Sigmoid colon (tissue), 6 donors: ENCODE measurements at regions not wholly inside any gene's neighbourhood (a gene's known extent, or its start where the extent isn't known, plus 50 kb on each side); places are given as distances from the start of the nearest gene placed in this dataset.

Experiments used
- DNase-seq: peaks from one replicate; pipeline ENCODE4 v3.0.0-alpha.2; 2019
- H3K27ac ChIP-seq, 4 donors: fragments of 200-600 bp; sonication (generic); one replicate each; pipeline ENCODE4 v1.5.1; 2016 to 2019; ENCODE audit warnings: mild to moderate bottlenecking in 1 of 4
- H3K27me3 ChIP-seq, 3 donors: fragments of 200-600 bp; sonication (generic); one replicate each; pipeline ENCODE4 v1.5.1; 2019; ENCODE audit warnings: mild to moderate bottlenecking in 1 of 3
- H3K36me3 ChIP-seq, 4 donors: fragments of 200-600 bp; sonication (generic); one replicate each; pipeline ENCODE4 v1.5.1; 2016 to 2019
- H3K4me1 ChIP-seq, 4 donors: fragments of 200-600 bp; sonication (generic); one replicate each; pipeline ENCODE4 v1.5.1; 2017 to 2019
- H3K4me3 ChIP-seq, 4 donors: fragments of 200-600 bp; sonication (generic); one replicate each; pipeline ENCODE4 v1.5.1; 2017 to 2019; ENCODE audit warnings: mild to moderate bottlenecking in 2 of 4, moderate library complexity in 1 of 4
- H3K9me3 ChIP-seq, 4 donors: fragments of 200-600 bp in 3 of 4; sonication (generic) in 3 of 4; one replicate each; pipeline versions ENCODE4 v1.5.1 to v1.6.1; 2013 to 2019
- EP300 ChIP-seq, 4 donors: sonication (generic); formaldehyde crosslinking; IDR thresholded peaks; one replicate each; pipeline ENCODE4 v1.6.1; 2017; ENCODE audit warnings: antibody characterized with exemption in 4 of 4
- POLR2A ChIP-seq, 2 donors: fragments of 450-650 bp; IDR thresholded peaks; one replicate each; pipeline ENCODE4 v1.6.1; 2016; ENCODE audit warnings: antibody characterized with exemption in 2 of 2, mild to moderate bottlenecking in 2 of 2, moderate library complexity in 2 of 2
- POLR2AphosphoS5 ChIP-seq, 4 donors: sonication (generic); formaldehyde crosslinking; IDR thresholded peaks; one replicate each; pipeline ENCODE4 v1.6.1; 2017; ENCODE audit warnings: antibody characterized with exemption in 4 of 4
- WGBS, 2 donors: extraction: QIAGEN DNeasy Blood & Tissue Kit; methylation state at CpG; one replicate each; pipeline ENCODE4 v1.1.7; 2013; 5-methylcytosine and 5-hydroxymethylcytosine counted together
- intact Hi-C: fragments of 100-400 bp; cut with DNase I; formaldehyde crosslinking; loops from one replicate; pipeline ENCODE4 v1.15.1; 2023
- TF ChIP-seq, protein P1 (sequence below), 4 experiments: fragments of 450-650 bp in 3 of 4; fragments of 200-600 bp in 1 of 4; IDR thresholded peaks; one replicate each; pipeline ENCODE4 v1.5.1; 2016 to 2019; ENCODE audit warnings: antibody characterized with exemption in 4 of 4, mild to moderate bottlenecking in 3 of 4, moderate library complexity in 2 of 4
- donor health status: healthy with polysubstance abuse.
- donor health status: healthy.

DNA sequence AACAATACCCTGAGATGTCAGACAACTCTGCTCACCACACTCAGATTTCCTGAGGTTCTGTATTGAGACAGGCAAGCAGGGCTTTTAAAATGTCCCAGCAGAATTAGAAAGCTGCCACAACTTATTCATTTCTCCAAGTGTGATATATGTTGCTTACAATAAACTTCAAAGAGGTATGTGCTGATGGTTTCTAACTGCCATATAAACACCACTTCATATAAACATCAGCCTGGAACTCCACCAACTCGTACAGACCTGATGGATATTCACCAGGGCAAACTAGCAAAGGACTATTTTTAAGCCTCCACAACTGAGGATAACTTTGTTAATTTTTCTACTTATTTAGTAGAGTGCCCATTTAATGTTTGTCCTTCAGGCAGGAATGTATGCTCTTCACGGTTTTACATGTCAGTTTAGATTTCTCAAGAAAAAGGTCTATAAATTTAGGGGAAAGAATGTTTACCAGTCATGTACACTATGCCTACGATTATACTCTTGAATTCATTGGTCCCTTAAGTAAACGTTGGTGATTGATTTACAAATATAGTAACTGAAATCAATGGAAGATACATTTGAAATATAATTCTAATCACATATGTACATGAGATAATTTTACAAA is 109.6 kb upstream of the ABI3BP start:
- Histone ChIP-seq H3K27me3 (no peaks in the 10 kb centered on the region), H3K9me3 (no peaks in the 10 kb centered on the region), H3K27ac (peak overlapping the region; percentile 10 to 54 (median 29)), H3K4me3 (no peak overlapping the region), H3K4me1 (peaks cover 0 to 26% (median 9%) of the 10 kb centered on the region in 4 donors), H3K36me3 (no peaks in the 10 kb centered on the region)
- DNase-seq = no peak
- WGBS, 2 donors = 12 to 37% methylated on average over 4 of the region's 4 CpGs
- intact Hi-C loops = no loop called here
- TF ChIP-seq EP300 (IDR thresholded peaks at IDR 0.05) (peak; percentile 61 to 89 (median 83)), POLR2A (IDR thresholded peaks at IDR 0.05) (no peak), POLR2AphosphoS5 (IDR thresholded peaks at IDR 0.05) (peak; percentile 81 to 95 (median 92))
- TF ChIP-seq, protein P1, sequence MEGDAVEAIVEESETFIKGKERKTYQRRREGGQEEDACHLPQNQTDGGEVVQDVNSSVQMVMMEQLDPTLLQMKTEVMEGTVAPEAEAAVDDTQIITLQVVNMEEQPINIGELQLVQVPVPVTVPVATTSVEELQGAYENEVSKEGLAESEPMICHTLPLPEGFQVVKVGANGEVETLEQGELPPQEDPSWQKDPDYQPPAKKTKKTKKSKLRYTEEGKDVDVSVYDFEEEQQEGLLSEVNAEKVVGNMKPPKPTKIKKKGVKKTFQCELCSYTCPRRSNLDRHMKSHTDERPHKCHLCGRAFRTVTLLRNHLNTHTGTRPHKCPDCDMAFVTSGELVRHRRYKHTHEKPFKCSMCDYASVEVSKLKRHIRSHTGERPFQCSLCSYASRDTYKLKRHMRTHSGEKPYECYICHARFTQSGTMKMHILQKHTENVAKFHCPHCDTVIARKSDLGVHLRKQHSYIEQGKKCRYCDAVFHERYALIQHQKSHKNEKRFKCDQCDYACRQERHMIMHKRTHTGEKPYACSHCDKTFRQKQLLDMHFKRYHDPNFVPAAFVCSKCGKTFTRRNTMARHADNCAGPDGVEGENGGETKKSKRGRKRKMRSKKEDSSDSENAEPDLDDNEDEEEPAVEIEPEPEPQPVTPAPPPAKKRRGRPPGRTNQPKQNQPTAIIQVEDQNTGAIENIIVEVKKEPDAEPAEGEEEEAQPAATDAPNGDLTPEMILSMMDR (IDR thresholded peaks at IDR 0.05) = no peak

DNA sequence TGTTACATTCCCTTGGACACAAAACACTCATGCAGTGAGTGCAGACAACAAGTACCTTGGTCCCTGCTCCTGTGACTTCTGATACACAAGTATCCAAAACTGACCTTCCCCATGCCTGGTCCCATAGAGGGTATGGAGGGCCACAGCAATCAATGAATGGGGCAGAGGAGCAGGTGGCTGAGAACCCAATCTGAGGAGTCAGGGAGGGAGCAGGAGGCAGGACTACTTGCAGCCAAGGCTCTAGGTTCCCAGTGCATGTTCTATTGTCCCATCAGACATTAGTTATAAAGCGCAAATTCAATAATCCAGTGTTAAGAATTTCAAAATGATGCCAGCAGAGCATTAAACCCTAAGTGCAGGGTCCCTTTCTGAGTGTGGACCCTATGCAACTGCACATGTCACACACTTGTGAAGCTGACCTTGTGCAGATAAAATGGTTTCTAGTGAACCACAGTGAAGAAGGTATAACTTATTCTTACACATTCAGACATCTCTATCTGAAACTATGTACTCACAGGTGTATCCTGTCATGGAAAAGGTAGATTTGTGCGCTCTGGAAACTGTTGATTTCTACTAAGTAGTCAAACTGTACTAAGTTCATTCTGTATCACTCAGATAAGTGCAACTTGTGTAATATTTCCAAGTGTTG is 107.3 kb upstream of the ABI3BP start:
- H3K4me3 ChIP-seq = no peak overlapping the region
- TF ChIP-seq POLR2A (IDR thresholded peaks at IDR 0.05) (no peak), POLR2AphosphoS5 (IDR thresholded peaks at IDR 0.05) (no peak)
- TF ChIP-seq, protein P1 (IDR thresholded peaks at IDR 0.05) = no peak

DNA sequence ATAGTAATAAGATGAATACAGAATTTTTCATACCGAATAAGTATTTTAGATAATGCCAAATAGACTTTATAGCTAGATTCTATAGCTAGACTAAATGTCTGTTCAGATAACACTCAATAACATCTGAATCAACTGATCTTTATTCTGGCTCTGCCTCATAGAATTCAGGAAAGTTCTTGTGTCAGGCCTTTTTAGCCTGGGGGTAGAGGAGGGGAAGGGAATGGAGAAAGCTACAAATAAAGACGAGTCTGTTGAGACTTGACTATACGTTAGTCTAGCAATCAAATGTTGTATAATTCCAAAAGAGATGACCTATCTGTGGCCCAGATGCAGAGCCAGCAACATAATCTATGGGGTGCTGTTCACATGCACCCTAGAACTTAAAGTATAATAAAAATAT is 106.6 kb upstream of the ABI3BP start:
- 90 to 91% methylated on average over 3 of the region's 3 CpGs for WGBS, 2 donors
- DNase-seq = no peak

More for the DNA sequence above, 107.3 kb upstream of the ABI3BP start:
- no peaks in the 10 kb centered on the region for H3K27me3 ChIP-seq
- H3K27ac ChIP-seq = no peak overlapping the region
- intact Hi-C loops = no loop called here
- H3K4me1 ChIP-seq = peaks cover 0 to 35% (median 14%) of the 10 kb centered on the region in 4 donors
- DNase-seq = no peak
- WGBS, 2 donors = 43 to 95% methylated on average over 2 of the region's 2 CpGs
- no peaks in the 10 kb centered on the region for H3K36me3 ChIP-seq
- no peaks in the 10 kb centered on the region for H3K9me3 ChIP-seq

DNA sequence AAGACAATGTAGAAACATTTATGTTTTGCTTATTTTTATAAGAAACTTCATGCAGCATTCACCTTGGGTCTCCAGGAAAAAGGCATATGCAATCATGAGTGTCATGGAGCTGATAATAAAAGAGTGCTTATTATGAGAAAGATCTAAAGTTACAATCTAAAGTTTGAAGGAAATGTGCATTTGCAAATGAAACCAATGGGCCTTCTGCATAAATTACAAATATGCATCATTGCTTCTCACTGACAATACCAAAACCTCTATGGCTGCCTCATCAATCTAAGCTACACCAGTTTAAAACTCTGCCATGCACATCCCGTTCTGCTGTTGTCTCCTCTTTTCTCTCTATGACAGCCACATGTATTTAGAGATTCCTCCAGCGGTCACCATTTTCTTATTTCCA is 103.2 kb upstream of the ABI3BP start:
- intact Hi-C loops = no loop called here
- no peaks in the 10 kb centered on the region for H3K27me3 ChIP-seq
- H3K36me3 ChIP-seq = no peaks in the 10 kb centered on the region
- H3K27ac ChIP-seq = no peak overlapping the region
- no peaks in the 10 kb centered on the region for H3K9me3 ChIP-seq
- WGBS, 2 donors = 90% methylated on average over 2 of the region's 2 CpGs
- no peak overlapping the region for H3K4me3 ChIP-seq
- DNase-seq = no peak
- TF ChIP-seq POLR2AphosphoS5 (IDR thresholded peaks at IDR 0.05) = no peak
- no peak for TF ChIP-seq EP300 (IDR thresholded peaks at IDR 0.05)
- no peak for TF ChIP-seq POLR2A (IDR thresholded peaks at IDR 0.05)
- TF ChIP-seq, protein P1 (IDR thresholded peaks at IDR 0.05) = no peak
- peaks cover 0 to 13% (median 7%) of the 10 kb centered on the region in 4 donors for H3K4me1 ChIP-seq

More for the DNA sequence above, 106.6 kb upstream of the ABI3BP start:
- H3K4me1 ChIP-seq = peaks cover 0 to 39% (median 16%) of the 10 kb centered on the region in 4 donors
- intact Hi-C loops = no loop called here
- no peaks in the 10 kb centered on the region for H3K36me3 ChIP-seq
- TF ChIP-seq POLR2A (IDR thresholded peaks at IDR 0.05) = no peak
- TF ChIP-seq POLR2AphosphoS5 (IDR thresholded peaks at IDR 0.05) = no peak
- no peak for TF ChIP-seq EP300 (IDR thresholded peaks at IDR 0.05)
- TF ChIP-seq, protein P1 (IDR thresholded peaks at IDR 0.05) = no peak
- H3K27me3 ChIP-seq = no peaks in the 10 kb centered on the region
- no peak overlapping the region for H3K27ac ChIP-seq
- no peaks in the 10 kb centered on the region for H3K9me3 ChIP-seq
- H3K4me3 ChIP-seq = no peak overlapping the region
